HCT116 (cell line): ENCODE measurements at regions not wholly inside any gene's neighbourhood (a gene's known extent, or its start where the extent isn't known, plus 50 kb on each side); places are given as distances from the start of the nearest gene placed in this dataset.

Experiments used
- ATAC-seq: fragments of 200-7000 bp; cut with Tn5 transposase; 2 replicates; pipeline ENCODE4 v1.9.1; 2020; ENCODE audit warnings: mild to moderate bottlenecking, moderate library complexity
- BruUV-seq: library from RNA; stranded (reverse); fragments of 400-500 nt; replicated peaks from 2 replicates; lab custom pipeline; 2021; lab: Mats Ljungman, UMichigan
- CTCF ChIA-PET: fragments of 300-600 bp; sonication (Branson Sonifier 250); formaldehyde crosslinking; loops from one replicate; lab custom pipeline; 2021; ENCODE audit warnings: antibody characterized with exemption; lab: Charles Lee
- POLR2A ChIA-PET: fragments of 300-600, 350-600 bp; sonication (Branson Sonifier 250); formaldehyde crosslinking; loops from one replicate; lab custom pipeline; 2021; ENCODE audit warnings: antibody characterized with exemption; lab: Charles Lee
- RAD21 ChIA-PET, 2 experiments: fragments of 300-600 bp; sonication (Branson Sonifier 250); formaldehyde crosslinking; loops; one replicate each; lab custom pipeline; 2023; ENCODE audit warnings: low total read pairs in 2 of 2; ENCODE audit not compliant: uncharacterized antibody in 2 of 2, unreplicated experiment in 2 of 2, low non-redundant PET in 1 of 2; lab: Charles Lee
- DNase-seq: peaks from one replicate; pipeline ENCODE4 v3.0.0-alpha.2; 2010; ENCODE audit warnings: low read depth, low spot score
- H2AFZ ChIP-seq: fragments of 200-600 bp; shearing (Covaris generic), sonication (generic); 2 replicates; pipeline ENCODE4 v1.6.1; 2017; ENCODE audit warnings: low read depth, mixed run types, mixed read lengths, antibody characterized with exemption, low read length; ENCODE audit not compliant: poor library complexity, severe bottlenecking
- H3K27ac ChIP-seq: 2 replicates; pipeline ENCODE4 v1.5.1; 2012; ENCODE audit warnings: low read depth, low read length
- H3K27me3 ChIP-seq: fragments of 200-600 bp; sonication (generic); 2 replicates; pipeline ENCODE4 v1.6.1; 2016; ENCODE audit warnings: mixed run types, low read length, mixed read lengths; ENCODE audit not compliant: insufficient read depth
- H3K36me3 ChIP-seq, 2 experiments: fragments of 200-500 bp in 1 of 2; fragments of 200-600 bp in 1 of 2; sonication (Bioruptor generic) in 1 of 2; sonication (generic) in 1 of 2; 2 replicates each; pipeline versions ENCODE4 v1.5.1 to v1.6.1; 2014 to 2016; ENCODE audit warnings: low read length in 2 of 2, inconsistent platforms in 1 of 2, mixed read lengths in 1 of 2, mixed run types in 1 of 2; ENCODE audit not compliant: insufficient read depth in 2 of 2, control insufficient read depth in 1 of 2
- H3K4me1 ChIP-seq, 2 experiments: fragments of 200-600 bp in 1 of 2; sonication (generic) in 1 of 2; 2 replicates each; pipeline versions ENCODE4 v1.5.1 to v1.6.1; 2012 to 2017; ENCODE audit warnings: low read length in 2 of 2, inconsistent platforms in 1 of 2, mild to moderate bottlenecking in 1 of 2, mixed read lengths in 1 of 2, mixed run types in 1 of 2, moderate library complexity in 1 of 2; ENCODE audit not compliant: insufficient read depth in 2 of 2, control insufficient read depth in 1 of 2
- H3K4me2 ChIP-seq: fragments of 200-600 bp; sonication (generic); 2 replicates; pipeline ENCODE4 v1.6.1; 2017; ENCODE audit warnings: mixed run types, low read length, mixed read lengths
- H3K4me3 ChIP-seq, 2 experiments: fragments of 200-600 bp in 1 of 2; sonication (generic) in 1 of 2; replicated peaks in 1 of 2; 2 replicates each; pipeline ENCODE4 v1.5.1; 2011 to 2016; ENCODE audit warnings: low read length in 2 of 2, control low read depth in 1 of 2, low read depth in 1 of 2, mild to moderate bottlenecking in 1 of 2, mixed read lengths in 1 of 2, mixed run types in 1 of 2
- H3K79me2 ChIP-seq: fragments of 200-600 bp; sonication (generic); 2 replicates; pipeline ENCODE4 v1.6.1; 2017; ENCODE audit warnings: mild to moderate bottlenecking, mixed run types, low read length, moderate library complexity, mixed read lengths; ENCODE audit not compliant: insufficient read depth
- H3K9ac ChIP-seq: fragments of 200-600 bp; sonication (generic); 2 replicates; pipeline ENCODE4 v1.6.1; 2016; ENCODE audit warnings: low read length, mixed read lengths
- H3K9me2 ChIP-seq: fragments of 200-600 bp; sonication (generic), shearing (Covaris generic); 2 replicates; pipeline ENCODE4 v1.6.1; 2017; ENCODE audit warnings: mixed run types, mild to moderate bottlenecking, moderate library complexity; ENCODE audit not compliant: insufficient read depth
- H3K9me3 ChIP-seq, 2 experiments: fragments of 200-500 bp in 1 of 2; fragments of 200-600 bp in 1 of 2; sonication (Bioruptor generic) in 1 of 2; sonication (generic) in 1 of 2; 2 replicates each; pipeline ENCODE4 v1.6.1; 2014 to 2017; ENCODE audit warnings: low read length in 2 of 2, mixed read lengths in 2 of 2, inconsistent platforms in 1 of 2, low read depth in 1 of 2, mild to moderate bottlenecking in 1 of 2, mixed run types in 1 of 2, moderate library complexity in 1 of 2; ENCODE audit not compliant: control insufficient read depth in 1 of 2, insufficient read depth in 1 of 2
- H4K20me1 ChIP-seq: fragments of 200-600 bp; sonication (generic), shearing (Covaris generic); 2 replicates; pipeline ENCODE4 v1.6.1; 2017; ENCODE audit warnings: mixed run types, mild to moderate bottlenecking, moderate library complexity; ENCODE audit not compliant: insufficient read depth
- ATF3 ChIP-seq: IDR thresholded peaks from 2 replicates; pipeline ENCODE4 v1.6.1; 2012
- CBX3 ChIP-seq: IDR thresholded peaks from 2 replicates; pipeline ENCODE4 v1.6.1; 2012; ENCODE audit warnings: low read depth
- CTCF ChIP-seq, 3 experiments: fragments of 200-600 bp in 1 of 3; sonication (generic) in 1 of 3; IDR thresholded peaks in 2 of 3; conservative IDR thresholded peaks in 1 of 3; 2 replicates each; pipeline ENCODE4 v1.5.1; 2012 to 2017; ENCODE audit warnings: low read depth in 2 of 3, low read length in 2 of 3, antibody characterized with exemption in 1 of 3, borderline replicate concordance in 1 of 3, control low read depth in 1 of 3, mild to moderate bottlenecking in 1 of 3, mixed read lengths in 1 of 3, mixed run types in 1 of 3, moderate library complexity in 1 of 3; ENCODE audit not compliant: insufficient read depth in 1 of 3
- ELF1 ChIP-seq: IDR thresholded peaks from 2 replicates; pipeline ENCODE4 v1.6.1; 2012; ENCODE audit warnings: low read depth, borderline replicate concordance
- EZH2phosphoT487 ChIP-seq: fragments of 200-600 bp; IDR thresholded peaks from 2 replicates; pipeline ENCODE4 v1.6.1; 2018; ENCODE audit warnings: antibody characterized with exemption, borderline replicate concordance
- FOSL1 ChIP-seq: IDR thresholded peaks from 2 replicates; pipeline ENCODE4 v1.6.1; 2012; ENCODE audit warnings: low read depth
- JUND ChIP-seq: IDR thresholded peaks from 2 replicates; pipeline ENCODE4 v1.6.1; 2012
- MAX ChIP-seq: IDR thresholded peaks from 2 replicates; pipeline ENCODE4 v1.6.1; 2012
- POLR2A ChIP-seq: IDR thresholded peaks from 2 replicates; pipeline ENCODE4 v1.7.0; 2011; ENCODE audit warnings: borderline replicate concordance; ENCODE audit not compliant: insufficient read depth, insufficient read length; ENCODE audit errors: extremely low read depth
- POLR2AphosphoS5 ChIP-seq: IDR thresholded peaks from 2 replicates; pipeline ENCODE4 v1.6.1; 2011; ENCODE audit warnings: mild to moderate bottlenecking, low read depth, low read length, moderate library complexity
- RAD21 ChIP-seq: IDR thresholded peaks from 2 replicates; pipeline ENCODE4 v1.6.1; 2012; ENCODE audit warnings: low read depth, mild to moderate bottlenecking
- REST ChIP-seq: IDR thresholded peaks from 2 replicates; pipeline ENCODE4 v1.6.1; 2012; ENCODE audit warnings: low read depth
- SIN3A ChIP-seq: IDR thresholded peaks from 2 replicates; pipeline ENCODE4 v1.6.1; 2012; ENCODE audit warnings: low read depth
- SP1 ChIP-seq: IDR thresholded peaks from 2 replicates; pipeline ENCODE4 v1.6.1; 2012; ENCODE audit warnings: low read depth
- SRF ChIP-seq: IDR thresholded peaks from 2 replicates; pipeline ENCODE4 v1.6.1; 2012; ENCODE audit warnings: low read depth
- TCF7L2 ChIP-seq: IDR thresholded peaks from 2 replicates; pipeline ENCODE4 v1.7.0; 2011; ENCODE audit warnings: borderline replicate concordance, inconsistent platforms; ENCODE audit not compliant: insufficient read depth, insufficient read length; ENCODE audit errors: extremely low read depth
- YY1 ChIP-seq: IDR thresholded peaks from 2 replicates; pipeline ENCODE4 v1.6.1; 2011; ENCODE audit warnings: low read length, low read depth, moderate library complexity, mild to moderate bottlenecking; ENCODE audit not compliant: insufficient replicate concordance; ENCODE audit errors: extremely low read depth
- ZBTB33 ChIP-seq: IDR thresholded peaks from 2 replicates; pipeline ENCODE4 v1.6.1; 2011; ENCODE audit warnings: mild to moderate bottlenecking, low read length, moderate library complexity; ENCODE audit not compliant: insufficient replicate concordance; ENCODE audit errors: extremely low read depth
- ZFX ChIP-seq: fragments of 450-650 bp; IDR thresholded peaks from 2 replicates; pipeline ENCODE4 v1.6.1; 2017
- intact Hi-C: fragments of 100-400 bp; cut with micrococcal nuclease; formaldehyde crosslinking; loops from 2 replicates; pipeline ENCODE4 v1.10.0; 2022

GRCh38 chr15:62569460-62570404, 404.6 kb upstream of the C2CD4B start:
- CTCF ChIA-PET: no interaction called here
- no peaks in the 10 kb centered on the region for H4K20me1 ChIP-seq
- no peak overlapping the region for H3K4me3 ChIP-seq
- DNase-seq: no peak
- no peaks in the 10 kb centered on the region for H3K36me3 ChIP-seq
- RAD21 ChIA-PET: no interaction called here
- H3K4me1 ChIP-seq: peaks cover 0 to 3% of the 10 kb centered on the region in 2 experiments; a peak in 1 of 4 replicates
- no peaks in the 10 kb centered on the region for H3K9me2 ChIP-seq
- H3K79me2 ChIP-seq: no peaks in the 10 kb centered on the region
- no TSS peak for BruUV-seq
- no peak for TF ChIP-seq FOSL1
- TF ChIP-seq POLR2AphosphoS5: no peak
- TF ChIP-seq SP1: no peak
- TF ChIP-seq JUND: no peak
- no peak for TF ChIP-seq SIN3A
- TF ChIP-seq POLR2A: no peak
- TF ChIP-seq ZBTB33: no peak
- no peak for TF ChIP-seq ELF1
- no peak for TF ChIP-seq YY1
- no peak for TF ChIP-seq ZFX
- TF ChIP-seq RAD21: no peak
- no peak for TF ChIP-seq TCF7L2
- TF ChIP-seq MAX: no peak
- no peak for TF ChIP-seq REST
- no peak for TF ChIP-seq CTCF (IDR thresholded peaks at IDR 0.05 in 2 of 3, conservative IDR thresholded peaks at IDR 0.05 in 1 of 3; ENCODE audit: borderline replicate concordance in 1 of 3, insufficient read depth in 1 of 3, low read depth in 2 of 3, low read length in 2 of 3)
- TF ChIP-seq EZH2phosphoT487: no peak
- TF ChIP-seq CBX3: no peak
- TF ChIP-seq SRF: no peak
- TF ChIP-seq ATF3: no peak
- H3K9ac ChIP-seq: no peak overlapping the region
- H3K9me3 ChIP-seq: no peaks in the 10 kb centered on the region
- no peak overlapping the region for H3K27ac ChIP-seq
- H3K4me2 ChIP-seq: no peak overlapping the region
- H2AFZ ChIP-seq: no peak overlapping the region
- ATAC-seq: no peak
- H3K27me3 ChIP-seq: no peaks in the 10 kb centered on the region
- POLR2A ChIA-PET: no interaction called here
- intact Hi-C loops: no loop called here
